Stimulated activated CD4-positive, alpha-beta T cell treated with anti-CD3 and anti-CD28 coated beads, Interleukin-4, amount 100 ng/mL, for 48 hours (primary cell): ENCODE measurements at regions not wholly inside any gene's neighbourhood (a gene's known extent, or its start where the extent isn't known, plus 50 kb on each side); places are given as distances from the start of the nearest gene placed in this dataset.

ENCODE experiments used
- DNase-seq, 2 donors: peaks; one replicate each; pipeline ENCODE4 v3.0.0-alpha.2; 2020; ENCODE audit warnings: low read depth in 2 of 2

GRCh38 chr17:73754886-73755400 is 110.7 kb upstream of the SDK2 start:
- DNase-seq = no peak

GRCh38 chr17:73757420-73757819 is 113.2 kb upstream of the SDK2 start:
- DNase-seq = no peak

- DNase-seq = no peak
These were observed 114.0 kb upstream of the SDK2 start for GRCh38 chr17:73758245-73758644.

- DNase-seq = no peak
These were observed 115.1 kb upstream of the SDK2 start for GRCh38 chr17:73759324-73759723.

- no peak for DNase-seq
These were observed 115.6 kb upstream of the SDK2 start for GRCh38 chr17:73759734-73760438.

- no peak for DNase-seq
These were observed 116.2 kb upstream of the SDK2 start for GRCh38 chr17:73760439-73760758.

- DNase-seq = no peak
These were observed 121.7 kb upstream of the SDK2 start for GRCh38 chr17:73765824-73766563.

- DNase-seq = no peak
These were observed 123.5 kb upstream of the SDK2 start for GRCh38 chr17:73767696-73768095.

GRCh38 chr17:73768691-73769090 is 124.4 kb upstream of the SDK2 start:
- DNase-seq = no peak

GRCh38 chr17:73769479-73769878 is 125.2 kb upstream of the SDK2 start:
- DNase-seq = no peak

GRCh38 chr17:73770115-73770848 is 126.0 kb upstream of the SDK2 start:
- no peak for DNase-seq

GRCh38 chr17:73770849-73771229 is 126.6 kb upstream of the SDK2 start:
- DNase-seq = no peak

GRCh38 chr17:73772107-73772705 is 128.0 kb upstream of the SDK2 start:
- DNase-seq = no peak

GRCh38 chr17:73773702-73774101 is 129.5 kb upstream of the SDK2 start:
- no peak for DNase-seq

- no peak for DNase-seq
These were observed 130.6 kb upstream of the SDK2 start for GRCh38 chr17:73774852-73775251.

- DNase-seq = no peak
These were observed 132.3 kb upstream of the SDK2 start for GRCh38 chr17:73776351-73777130.

GRCh38 chr17:73777131-73777449 is 132.8 kb upstream of the SDK2 start:
- no peak for DNase-seq

- no peak for DNase-seq
These were observed 138.0 kb upstream of the SDK2 start for GRCh38 chr17:73782231-73782630.

- DNase-seq = no peak
These were observed 138.6 kb upstream of the SDK2 start for GRCh38 chr17:73782641-73783381.

GRCh38 chr17:73783382-73783766 is 139.1 kb upstream of the SDK2 start:
- no peak for DNase-seq
